Activated CD8-positive, alpha-beta T cell treated with anti-CD3 and anti-CD28 coated beads for 36 hours (primary cell): ENCODE measurements at regions not wholly inside any gene's neighbourhood (a gene's known extent, or its start where the extent isn't known, plus 50 kb on each side); places are given as distances from the start of the nearest gene placed in this dataset.

Source experiments
- ATAC-seq: fragments of 200-7000 bp; cut with Tn5 transposase; one replicate; pipeline ENCODE4 v1.10.0; 2021; ENCODE audit warnings: mild to moderate bottlenecking, moderate library complexity
- CTCF ChIA-PET: fragments of 350-600 bp; sonication (Branson Sonifier 250); formaldehyde crosslinking; loops from one replicate; lab custom pipeline; 2021; ENCODE audit warnings: antibody characterized with exemption; lab: Charles Lee
- POLR2A ChIA-PET: fragments of 350-600 bp; sonication (Branson Sonifier 250); formaldehyde crosslinking; loops from one replicate; lab custom pipeline; 2021; ENCODE audit warnings: antibody characterized with exemption; lab: Charles Lee
- DNase-seq: peaks from one replicate; pipeline ENCODE4 v3.0.0-alpha.2; 2020
- H3K27ac Mint-ChIP-seq: one replicate; pipeline ENCODE4 v1.8.0; 2021; ENCODE audit warnings: mild to moderate bottlenecking, mixed read lengths
- H3K27me3 Mint-ChIP-seq: one replicate; pipeline ENCODE4 v1.8.0; 2021; ENCODE audit warnings: mixed read lengths
- H3K36me3 Mint-ChIP-seq: one replicate; pipeline ENCODE4 v1.8.0; 2021; ENCODE audit warnings: low read depth, mixed read lengths
- H3K4me1 Mint-ChIP-seq: one replicate; pipeline ENCODE4 v1.8.0; 2021; ENCODE audit warnings: low read depth, mixed read lengths
- H3K4me3 Mint-ChIP-seq: one replicate; pipeline ENCODE4 v1.8.0; 2021; ENCODE audit warnings: mild to moderate bottlenecking, moderate library complexity, mixed read lengths
- H3K9me3 Mint-ChIP-seq: one replicate; pipeline ENCODE4 v1.8.0; 2021; ENCODE audit warnings: mixed read lengths
- intact Hi-C: fragments of 100-400 bp; cut with micrococcal nuclease; formaldehyde crosslinking; loops from one replicate; pipeline ENCODE4 v1.10.0; 2022
- TF ChIP-seq, protein P1 (sequence below): fragments of 200-600 bp; IDR thresholded peaks from one replicate; pipeline ENCODE4 v1.8.0; 2022; ENCODE audit warnings: antibody characterized with exemption, mild to moderate bottlenecking

DNA sequence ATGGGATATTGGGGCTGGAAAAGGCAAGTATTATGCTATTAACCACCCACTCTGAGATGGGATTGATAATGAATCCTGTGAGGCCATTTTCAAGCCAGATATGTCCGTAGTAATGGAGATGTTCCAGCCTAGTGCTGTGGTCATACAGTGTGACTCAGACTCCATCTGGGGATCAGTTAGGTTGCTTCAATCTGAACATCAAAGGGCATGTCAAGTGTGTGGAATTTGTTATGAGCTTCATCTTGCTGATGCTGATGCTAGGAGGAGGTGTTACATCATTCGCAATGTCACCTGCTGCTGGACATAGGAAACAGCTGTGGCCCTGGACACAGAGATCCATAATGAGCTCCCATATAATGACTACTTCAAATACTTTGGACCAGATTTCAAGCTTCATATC is 144.7 kb downstream of the PLCE1 start:
- POLR2A ChIA-PET = no interaction called here
- Mint-ChIP-seq H3K27ac (no peak overlapping the region), H3K9me3 (no peaks in the 10 kb centered on the region), H3K27me3 (peaks cover 3% of the 10 kb centered on the region), H3K36me3 (no peaks in the 10 kb centered on the region), H3K4me3 (no peak overlapping the region), H3K4me1 (no peaks in the 10 kb centered on the region)
- no peak for DNase-seq
- intact Hi-C loops = no loop called here
- CTCF ChIA-PET = no interaction called here
- TF ChIP-seq, protein P1, sequence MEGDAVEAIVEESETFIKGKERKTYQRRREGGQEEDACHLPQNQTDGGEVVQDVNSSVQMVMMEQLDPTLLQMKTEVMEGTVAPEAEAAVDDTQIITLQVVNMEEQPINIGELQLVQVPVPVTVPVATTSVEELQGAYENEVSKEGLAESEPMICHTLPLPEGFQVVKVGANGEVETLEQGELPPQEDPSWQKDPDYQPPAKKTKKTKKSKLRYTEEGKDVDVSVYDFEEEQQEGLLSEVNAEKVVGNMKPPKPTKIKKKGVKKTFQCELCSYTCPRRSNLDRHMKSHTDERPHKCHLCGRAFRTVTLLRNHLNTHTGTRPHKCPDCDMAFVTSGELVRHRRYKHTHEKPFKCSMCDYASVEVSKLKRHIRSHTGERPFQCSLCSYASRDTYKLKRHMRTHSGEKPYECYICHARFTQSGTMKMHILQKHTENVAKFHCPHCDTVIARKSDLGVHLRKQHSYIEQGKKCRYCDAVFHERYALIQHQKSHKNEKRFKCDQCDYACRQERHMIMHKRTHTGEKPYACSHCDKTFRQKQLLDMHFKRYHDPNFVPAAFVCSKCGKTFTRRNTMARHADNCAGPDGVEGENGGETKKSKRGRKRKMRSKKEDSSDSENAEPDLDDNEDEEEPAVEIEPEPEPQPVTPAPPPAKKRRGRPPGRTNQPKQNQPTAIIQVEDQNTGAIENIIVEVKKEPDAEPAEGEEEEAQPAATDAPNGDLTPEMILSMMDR = no peak
- no peak for ATAC-seq

DNA sequence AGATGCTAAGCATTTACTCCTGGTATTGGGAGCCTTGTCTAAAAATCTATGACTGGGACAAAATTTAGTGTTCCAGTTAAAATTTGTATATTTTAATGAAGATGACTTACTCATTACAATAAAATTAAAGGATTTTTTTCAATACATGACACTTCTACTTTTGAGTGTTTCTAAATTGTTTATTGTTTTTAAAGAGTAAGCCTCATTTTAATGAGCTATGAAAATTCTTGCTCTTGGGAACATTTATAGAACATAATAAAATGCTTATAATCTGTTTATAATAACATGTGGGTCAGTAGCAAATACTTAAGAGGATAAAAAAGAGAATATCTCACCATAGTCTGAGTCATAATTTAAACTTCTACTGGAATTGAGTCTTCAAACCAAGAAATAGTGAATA is 149.5 kb downstream of the PLCE1 start:
- Mint-ChIP-seq H3K27me3 (peaks cover 2% of the 10 kb centered on the region), H3K27ac (no peak overlapping the region), H3K4me1 (no peaks in the 10 kb centered on the region), H3K36me3 (no peaks in the 10 kb centered on the region), H3K4me3 (no peak overlapping the region), H3K9me3 (no peaks in the 10 kb centered on the region)
- TF ChIP-seq, protein P1 = no peak
- intact Hi-C loops = no loop called here
- no peak for ATAC-seq
- POLR2A ChIA-PET = no interaction called here
- no peak for DNase-seq
- CTCF ChIA-PET = no interaction called here

DNA sequence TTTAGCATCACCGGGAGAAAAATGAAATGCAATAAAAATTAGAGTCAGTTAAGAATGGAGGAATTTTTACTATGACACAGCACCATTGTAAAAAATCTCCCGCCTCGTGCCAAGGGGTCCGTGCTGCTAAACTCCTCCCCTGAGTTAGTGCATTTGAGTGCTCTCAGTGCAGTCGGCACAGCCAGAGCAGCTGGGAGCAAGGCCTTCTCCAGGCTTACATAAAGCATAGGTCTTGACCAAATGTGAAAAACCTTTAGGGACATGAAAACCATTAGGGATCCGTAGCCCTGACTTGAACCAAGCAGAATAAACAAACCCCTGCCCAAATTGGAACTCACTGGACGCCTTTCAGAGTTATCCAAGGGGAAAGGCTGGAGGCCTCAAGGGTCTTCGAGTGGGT is 152.6 kb downstream of the PLCE1 start:
- no peak overlapping the region for H3K27ac Mint-ChIP-seq
- POLR2A ChIA-PET = no interaction called here
- intact Hi-C loops = no loop called here
- no peaks in the 10 kb centered on the region for H3K4me1 Mint-ChIP-seq
- DNase-seq (no peak), ATAC-seq (no peak)
- TF ChIP-seq, protein P1 = no peak
- no peaks in the 10 kb centered on the region for H3K36me3 Mint-ChIP-seq
- peaks cover 4% of the 10 kb centered on the region for H3K27me3 Mint-ChIP-seq
- CTCF ChIA-PET = no interaction called here
- no peaks in the 10 kb centered on the region for H3K9me3 Mint-ChIP-seq
- H3K4me3 Mint-ChIP-seq = no peak overlapping the region

DNA sequence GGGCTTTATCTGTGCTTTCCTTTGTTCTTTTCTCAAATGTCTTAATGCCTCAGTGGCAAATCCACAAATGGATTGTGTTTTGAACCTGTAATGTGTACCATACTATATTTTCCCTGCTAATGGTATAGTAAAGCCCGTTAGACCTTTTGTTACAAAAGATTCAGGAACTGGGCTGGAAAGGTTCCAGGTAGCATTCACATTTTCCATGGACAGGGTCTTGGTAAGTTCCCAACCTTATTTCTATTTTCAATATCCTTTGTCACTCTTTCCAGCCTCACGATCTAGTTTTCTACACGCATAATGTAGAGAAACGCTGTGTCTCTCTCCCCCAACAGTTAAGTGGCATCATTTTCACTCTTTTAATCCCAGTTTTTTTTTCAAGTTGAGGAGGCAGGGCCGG is 153.0 kb downstream of the PLCE1 start:
- CTCF ChIA-PET = no interaction called here
- intact Hi-C loops = no loop called here
- POLR2A ChIA-PET = no interaction called here
- no peak for DNase-seq
- ATAC-seq = no peak
- peaks cover 6% of the 10 kb centered on the region for H3K27me3 Mint-ChIP-seq
- no peaks in the 10 kb centered on the region for H3K36me3 Mint-ChIP-seq
- TF ChIP-seq, protein P1 = no peak
- no peaks in the 10 kb centered on the region for H3K9me3 Mint-ChIP-seq
- no peak overlapping the region for H3K4me3 Mint-ChIP-seq
- no peaks in the 10 kb centered on the region for H3K4me1 Mint-ChIP-seq
- no peak overlapping the region for H3K27ac Mint-ChIP-seq

DNA sequence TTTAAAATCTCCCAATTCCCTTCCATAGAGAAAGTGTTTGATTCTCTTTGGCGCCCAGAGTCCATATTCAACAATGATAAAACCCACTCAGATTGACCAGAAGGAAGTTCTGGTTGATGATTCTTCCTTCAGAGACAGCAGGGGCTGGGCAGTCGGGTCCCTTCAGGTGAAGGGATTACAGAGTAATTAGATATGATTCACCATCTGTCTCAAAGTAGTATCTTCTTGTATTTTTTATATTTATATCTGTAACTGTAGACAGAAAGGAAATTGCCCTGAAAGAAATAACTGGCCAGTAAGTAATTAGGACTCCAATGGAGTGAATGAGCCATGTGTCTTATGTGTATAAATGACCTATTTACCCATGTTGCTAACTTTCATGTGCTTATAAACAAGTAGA is 156.0 kb downstream of the PLCE1 start:
- H3K4me1 Mint-ChIP-seq = no peaks in the 10 kb centered on the region
- H3K36me3 Mint-ChIP-seq = no peaks in the 10 kb centered on the region
- ChIA-PET CTCF (no interaction called here), POLR2A (no interaction called here)
- H3K4me3 Mint-ChIP-seq = no peak overlapping the region
- intact Hi-C loops = no loop called here
- ATAC-seq = no peak
- TF ChIP-seq, protein P1 = no peak
- DNase-seq = no peak
- H3K27ac Mint-ChIP-seq = no peak overlapping the region
- no peaks in the 10 kb centered on the region for H3K9me3 Mint-ChIP-seq
- H3K27me3 Mint-ChIP-seq = peaks cover 4% of the 10 kb centered on the region
